CD14-positive monocyte (primary cell): ENCODE measurements at regions not wholly inside any gene's neighbourhood (a gene's known extent, or its start where the extent isn't known, plus 50 kb on each side); places are given as distances from the start of the nearest gene placed in this dataset.
"Not testable (repeated sequence)": the region's sequence is repeated elsewhere in the genome, so short reads cannot be mapped to it uniquely, and the experiment has no call there.

ENCODE experiments used
- DNase-seq, 3 donors: peaks; one replicate each; pipeline ENCODE4 v3.0.0-alpha.2; 2011 to 2022
- H2AFZ ChIP-seq: 2 replicates; pipeline ENCODE4 v1.6.0; 2012; ENCODE audit warnings: mild to moderate bottlenecking, low read depth, low read length, inconsistent platforms; ENCODE audit not compliant: insufficient read depth, poor library complexity, severe bottlenecking
- H3K27ac ChIP-seq, 2 donors: 1 replicate in 1 of 2; 2 replicates in 1 of 2; pipeline ENCODE4 v1.5.1; 2012 to 2013; ENCODE audit warnings: low read length in 2 of 2, control low read depth in 1 of 2, inconsistent platforms in 1 of 2, low read depth in 1 of 2, mild to moderate bottlenecking in 1 of 2
- H3K27me3 ChIP-seq, 2 donors: one replicate each; pipeline versions ENCODE4 v1.6.0 to v1.6.1; 2011 to 2013; ENCODE audit warnings: low read length in 2 of 2; ENCODE audit not compliant: control insufficient read depth in 2 of 2, insufficient read depth in 2 of 2
- H3K36me3 ChIP-seq, 2 donors: replicated peaks in 1 of 2; 1 replicate in 1 of 2; 2 replicates in 1 of 2; pipeline versions ENCODE4 v1.5.1 to v1.6.1; 2012 to 2013; ENCODE audit warnings: low read length in 2 of 2, control low read depth in 1 of 2, inconsistent platforms in 1 of 2, mild to moderate bottlenecking in 1 of 2; ENCODE audit not compliant: insufficient read depth in 2 of 2, control insufficient read depth in 1 of 2
- H3K4me1 ChIP-seq, 2 donors: 1 replicate in 1 of 2; 2 replicates in 1 of 2; pipeline versions ENCODE4 v1.5.1 to v1.6.1; 2012 to 2013; ENCODE audit warnings: low read length in 2 of 2, control low read depth in 1 of 2, inconsistent platforms in 1 of 2, mild to moderate bottlenecking in 1 of 2, moderate library complexity in 1 of 2; ENCODE audit not compliant: insufficient read depth in 2 of 2, control insufficient read depth in 1 of 2
- H3K4me2 ChIP-seq: replicated peaks from 2 replicates; pipeline ENCODE3; 2012; ENCODE audit warnings: low read length, moderate library complexity, mild to moderate bottlenecking; ENCODE audit not compliant: poor library complexity, severe bottlenecking; ENCODE audit errors: extremely low read depth
- H3K4me3 ChIP-seq, 3 experiments: fragments of 200-600 bp in 1 of 3; sonication (generic) in 1 of 3; replicated peaks in 1 of 3; 1 replicate in 2 of 3; 2 replicates in 1 of 3; pipeline ENCODE4 v1.5.1; 2011 to 2013; ENCODE audit warnings: low read length in 3 of 3, mild to moderate bottlenecking in 3 of 3, control low read depth in 2 of 3, low read depth in 2 of 3, inconsistent platforms in 1 of 3, moderate library complexity in 1 of 3
- H3K79me2 ChIP-seq: 2 replicates; pipeline ENCODE4 v1.6.0; 2012; ENCODE audit warnings: mild to moderate bottlenecking, control low read depth, inconsistent platforms, low read length, moderate library complexity; ENCODE audit not compliant: insufficient read depth
- H3K9ac ChIP-seq: 2 replicates; pipeline ENCODE4 v1.6.0; 2017; ENCODE audit warnings: low read length, mild to moderate bottlenecking; ENCODE audit not compliant: insufficient read depth, poor library complexity, severe bottlenecking
- H3K9me3 ChIP-seq, 2 donors: replicated peaks in 1 of 2; 1 replicate in 1 of 2; 2 replicates in 1 of 2; pipeline versions ENCODE4 v1.5.1 to v1.6.1; 2012 to 2013; ENCODE audit warnings: low read length in 2 of 2, control low read depth in 1 of 2; ENCODE audit not compliant: control insufficient read depth in 1 of 2, insufficient read depth in 1 of 2
- H4K20me1 ChIP-seq: 2 replicates; pipeline ENCODE4 v1.6.0; 2012; ENCODE audit warnings: mild to moderate bottlenecking, low read length, control low read depth, moderate library complexity; ENCODE audit not compliant: insufficient read depth
- H3K27ac Mint-ChIP-seq, 7 donors: one replicate each; pipeline ENCODE4 v1.8.0; 2020; ENCODE audit warnings: mild to moderate bottlenecking in 7 of 7, mixed read lengths in 7 of 7, moderate library complexity in 6 of 7, inconsistent platforms in 2 of 7
- H3K27me3 Mint-ChIP-seq, 3 donors: one replicate each; pipeline ENCODE4 v1.8.0; 2021 to 2022; ENCODE audit warnings: low read depth in 3 of 3, mild to moderate bottlenecking in 3 of 3, mixed read lengths in 3 of 3, moderate library complexity in 3 of 3, inconsistent platforms in 1 of 3
- H3K36me3 Mint-ChIP-seq, 2 donors: one replicate each; pipeline ENCODE4 v1.8.0; 2020; ENCODE audit warnings: mixed read lengths in 2 of 2, inconsistent platforms in 1 of 2, mild to moderate bottlenecking in 1 of 2
- H3K4me1 Mint-ChIP-seq: one replicate; pipeline ENCODE4 v1.8.0; 2020; ENCODE audit warnings: mild to moderate bottlenecking, mixed read lengths
- H3K4me3 Mint-ChIP-seq, 2 donors: one replicate each; pipeline ENCODE4 v1.8.0; 2020; ENCODE audit warnings: mild to moderate bottlenecking in 2 of 2, mixed read lengths in 2 of 2, moderate library complexity in 1 of 2
- H3K9me3 Mint-ChIP-seq, 7 donors: one replicate each; pipeline ENCODE4 v1.8.0; 2020 to 2022; ENCODE audit warnings: mixed read lengths in 7 of 7, mild to moderate bottlenecking in 6 of 7, moderate library complexity in 6 of 7, inconsistent platforms in 2 of 7
- WGBS: methylation state at CpG from one replicate; pipeline ENCODE4 v1.1.5; 2013; ENCODE audit warnings: missing lambda C conversion rate; ENCODE audit not compliant: insufficient coverage; 5-methylcytosine and 5-hydroxymethylcytosine counted together
- intact Hi-C, 2 donors: fragments of 100-400 bp; cut with micrococcal nuclease; formaldehyde crosslinking; loops; one replicate each; pipeline versions ENCODE4 v1.15.0 to v1.15.1; 2023
- TF ChIP-seq, protein P1 (sequence below): fragments of 200-600 bp; IDR thresholded peaks from one replicate; pipeline ENCODE4 v1.8.0; 2022; ENCODE audit warnings: antibody characterized with exemption, mild to moderate bottlenecking

DNA sequence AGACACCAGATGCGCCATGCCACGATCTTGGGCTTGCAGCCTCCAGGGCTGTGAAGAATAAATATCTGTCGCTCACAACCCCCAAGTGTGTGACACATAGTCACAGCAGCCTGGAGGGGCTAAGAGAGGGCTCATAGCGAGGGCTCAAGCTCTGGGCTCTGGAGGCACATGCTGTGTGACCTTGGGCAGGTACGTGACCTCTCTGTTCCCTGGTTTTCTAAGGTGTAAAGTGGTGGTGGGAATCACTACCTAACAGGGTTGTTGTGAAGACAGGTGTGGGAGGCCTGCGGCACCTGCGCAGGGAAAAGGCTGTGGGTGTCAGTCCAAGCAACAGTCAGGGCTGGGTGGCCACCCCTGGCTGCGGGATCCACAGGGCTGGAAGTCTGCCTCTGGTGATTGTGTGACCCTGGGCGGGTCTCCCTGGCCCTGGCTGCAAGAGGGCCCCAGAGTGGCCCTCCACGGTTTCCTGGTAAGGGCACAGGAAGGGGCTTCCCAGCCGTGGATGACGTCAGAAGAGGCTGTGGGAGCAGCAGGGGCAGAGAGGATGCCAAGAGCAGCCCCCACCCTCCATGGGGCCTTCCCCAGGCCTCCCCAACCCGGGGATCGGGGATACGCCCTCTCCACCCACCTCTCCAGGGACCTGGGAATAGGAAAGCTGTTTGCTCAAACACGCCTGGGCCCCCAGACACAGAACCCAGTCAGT, 218.8 kb upstream of the SGCG start:
- Mint-ChIP-seq H3K4me1 (peaks cover 3% of the 10 kb centered on the region), H3K36me3 (no peaks in the 10 kb centered on the region), H3K9me3 (peaks cover 0 to 22% (median 7%) of the 10 kb centered on the region in 7 donors), H3K27me3 (peaks cover 0 to 6% (median 2%) of the 10 kb centered on the region in 3 donors), H3K27ac (no peak overlapping the region), H3K4me3 (no peak overlapping the region)
- no peak overlapping the region for H2AFZ ChIP-seq
- H3K4me3 ChIP-seq, result no peak overlapping the region
- TF ChIP-seq, protein P1, sequence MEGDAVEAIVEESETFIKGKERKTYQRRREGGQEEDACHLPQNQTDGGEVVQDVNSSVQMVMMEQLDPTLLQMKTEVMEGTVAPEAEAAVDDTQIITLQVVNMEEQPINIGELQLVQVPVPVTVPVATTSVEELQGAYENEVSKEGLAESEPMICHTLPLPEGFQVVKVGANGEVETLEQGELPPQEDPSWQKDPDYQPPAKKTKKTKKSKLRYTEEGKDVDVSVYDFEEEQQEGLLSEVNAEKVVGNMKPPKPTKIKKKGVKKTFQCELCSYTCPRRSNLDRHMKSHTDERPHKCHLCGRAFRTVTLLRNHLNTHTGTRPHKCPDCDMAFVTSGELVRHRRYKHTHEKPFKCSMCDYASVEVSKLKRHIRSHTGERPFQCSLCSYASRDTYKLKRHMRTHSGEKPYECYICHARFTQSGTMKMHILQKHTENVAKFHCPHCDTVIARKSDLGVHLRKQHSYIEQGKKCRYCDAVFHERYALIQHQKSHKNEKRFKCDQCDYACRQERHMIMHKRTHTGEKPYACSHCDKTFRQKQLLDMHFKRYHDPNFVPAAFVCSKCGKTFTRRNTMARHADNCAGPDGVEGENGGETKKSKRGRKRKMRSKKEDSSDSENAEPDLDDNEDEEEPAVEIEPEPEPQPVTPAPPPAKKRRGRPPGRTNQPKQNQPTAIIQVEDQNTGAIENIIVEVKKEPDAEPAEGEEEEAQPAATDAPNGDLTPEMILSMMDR, result no peak
- H3K9ac ChIP-seq, result no peak overlapping the region
- DNase-seq, result no peak
- H3K9me3 ChIP-seq, result peaks cover 0 to 5% of the 10 kb centered on the region in 2 donors
- H3K4me2 ChIP-seq, result no peak overlapping the region
- H3K27ac ChIP-seq, result no peak overlapping the region
- H3K79me2 ChIP-seq, result no peaks in the 10 kb centered on the region
- no peaks in the 10 kb centered on the region for H3K4me1 ChIP-seq
- H3K36me3 ChIP-seq, result no peaks in the 10 kb centered on the region
- no peaks in the 10 kb centered on the region for H3K27me3 ChIP-seq
- 87% methylated on average over 11 of the region's 16 CpGs for WGBS
- intact Hi-C loops, result no loop called here
- H4K20me1 ChIP-seq, result no peaks in the 10 kb centered on the region

DNA sequence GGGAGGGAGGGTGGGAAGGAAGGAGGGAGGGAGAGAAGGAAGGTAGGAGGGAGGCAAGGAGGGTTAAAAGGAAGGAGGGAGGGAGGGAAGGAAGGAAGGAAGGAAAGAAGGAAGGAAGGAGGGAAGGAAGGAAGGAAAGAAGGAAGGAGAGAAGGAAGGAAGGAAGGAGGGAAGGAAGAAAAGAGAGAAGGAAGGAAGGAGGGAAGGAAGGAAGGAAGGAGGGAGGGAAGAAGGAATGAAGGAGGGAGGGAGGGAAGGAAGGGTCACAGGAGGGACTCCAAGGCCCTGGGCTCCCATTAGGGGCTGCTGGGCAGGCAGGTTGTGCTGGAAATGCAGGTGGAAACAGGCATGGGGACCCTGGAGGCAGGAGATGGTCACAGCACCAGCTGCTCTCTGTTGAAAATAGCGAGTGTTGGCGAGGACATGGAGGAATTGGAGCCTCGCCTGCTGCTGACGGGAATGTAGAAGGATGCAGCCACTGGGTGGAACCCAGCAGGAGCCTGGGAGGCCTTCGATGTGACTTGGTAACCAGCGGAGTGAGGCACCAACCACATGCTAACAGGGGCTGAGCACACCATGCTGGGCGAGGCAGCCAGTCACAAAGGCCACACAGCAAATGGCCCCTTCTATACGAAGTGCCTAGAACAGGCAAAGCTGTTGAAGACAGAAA, 217.3 kb upstream of the SGCG start:
- H3K27me3 Mint-ChIP-seq, H3K79me2 ChIP-seq, H3K27ac ChIP-seq, DNase-seq, H3K4me3 Mint-ChIP-seq, H3K4me1 ChIP-seq, H3K36me3 Mint-ChIP-seq, H3K9ac ChIP-seq, H4K20me1 ChIP-seq, H3K9me3 ChIP-seq, H2AFZ ChIP-seq, intact Hi-C loops, H3K27me3 ChIP-seq, H3K4me3 ChIP-seq, H3K4me2 ChIP-seq, H3K4me1 Mint-ChIP-seq, H3K36me3 ChIP-seq, H3K27ac Mint-ChIP-seq: not testable (repeated sequence)
- H3K9me3 Mint-ChIP-seq, result peaks cover 0 to 20% (median 7%) of the 10 kb centered on the region in 7 donors
- 95% methylated on average over 6 of the region's 8 CpGs for WGBS
